T-helper 9 cell (primary cell): ENCODE measurements at regions not wholly inside any gene's neighbourhood (a gene's known extent, or its start where the extent isn't known, plus 50 kb on each side); places are given as distances from the start of the nearest gene placed in this dataset.

Source experiments
- DNase-seq: peaks from one replicate; pipeline ENCODE4 v3.0.0-alpha.2; 2020

DNA sequence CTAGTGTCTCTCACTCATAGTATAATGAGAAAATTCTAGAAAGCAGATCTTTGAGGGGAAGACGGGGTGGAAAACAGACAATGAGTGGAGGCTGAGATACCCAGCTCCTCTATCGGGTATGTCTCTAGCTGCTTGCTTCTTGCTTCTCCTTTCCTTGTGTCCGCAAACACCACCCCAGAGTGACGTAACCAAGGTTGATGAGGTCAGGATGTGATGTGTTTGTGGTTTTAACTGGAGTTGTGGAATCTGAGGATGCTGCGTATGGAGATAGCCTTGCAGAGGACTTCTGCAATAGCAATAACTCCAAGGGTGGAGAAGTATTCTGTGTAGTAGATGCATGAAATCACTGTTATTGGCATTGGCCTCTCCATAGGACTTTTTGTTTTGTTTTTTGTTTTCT, 132.7 kb upstream of the IFNGR1 start:
- no peak for DNase-seq

DNA sequence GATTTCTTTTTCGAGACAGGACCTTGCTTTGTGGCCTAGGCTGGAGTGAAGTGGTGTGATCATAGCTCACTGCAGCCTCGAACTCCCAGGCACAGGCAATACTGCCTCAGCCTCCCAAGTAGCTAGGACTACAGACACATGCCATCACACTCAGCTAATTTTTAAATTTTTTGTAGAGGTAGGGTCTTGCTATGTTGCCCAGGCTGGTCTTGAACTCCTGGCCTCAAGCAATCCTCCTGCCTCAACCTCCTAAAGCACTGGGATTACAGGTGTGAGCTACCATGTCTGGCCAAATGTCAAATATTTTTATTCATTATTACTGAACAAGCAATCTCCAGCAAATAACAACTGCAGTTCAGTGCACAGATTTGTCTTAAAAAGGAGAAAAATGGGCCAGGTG, 131.7 kb upstream of the IFNGR1 start:
- no peak for DNase-seq

- DNase-seq = no peak
Measured at GRCh38 chr6:137349856-137350830, 131.0 kb upstream of the IFNGR1 start.

DNA sequence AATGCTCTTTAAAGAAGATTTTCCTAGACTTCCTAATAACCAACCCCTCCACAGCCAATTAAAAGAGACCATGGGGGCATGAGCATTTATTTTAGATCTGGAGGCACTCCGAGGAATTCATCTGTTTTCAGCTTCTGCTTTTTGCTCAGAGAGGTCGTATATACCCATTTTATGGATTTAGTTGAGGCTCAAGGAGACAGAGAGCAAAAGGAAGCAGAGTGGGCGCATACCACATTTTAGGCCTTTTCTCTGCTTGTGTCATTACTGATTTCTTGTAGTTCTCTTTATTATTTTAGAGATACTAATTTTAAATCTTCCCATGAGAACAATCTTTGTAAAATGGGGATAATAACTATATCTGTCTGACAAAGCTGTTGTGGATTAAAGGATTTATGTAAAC, 129.6 kb upstream of the IFNGR1 start:
- no peak for DNase-seq

GRCh38 chr6:137343241-137343640, 124.1 kb upstream of the IFNGR1 start:
- DNase-seq = no peak

GRCh38 chr6:137342607-137343190, 123.5 kb upstream of the IFNGR1 start:
- DNase-seq = no peak

DNA sequence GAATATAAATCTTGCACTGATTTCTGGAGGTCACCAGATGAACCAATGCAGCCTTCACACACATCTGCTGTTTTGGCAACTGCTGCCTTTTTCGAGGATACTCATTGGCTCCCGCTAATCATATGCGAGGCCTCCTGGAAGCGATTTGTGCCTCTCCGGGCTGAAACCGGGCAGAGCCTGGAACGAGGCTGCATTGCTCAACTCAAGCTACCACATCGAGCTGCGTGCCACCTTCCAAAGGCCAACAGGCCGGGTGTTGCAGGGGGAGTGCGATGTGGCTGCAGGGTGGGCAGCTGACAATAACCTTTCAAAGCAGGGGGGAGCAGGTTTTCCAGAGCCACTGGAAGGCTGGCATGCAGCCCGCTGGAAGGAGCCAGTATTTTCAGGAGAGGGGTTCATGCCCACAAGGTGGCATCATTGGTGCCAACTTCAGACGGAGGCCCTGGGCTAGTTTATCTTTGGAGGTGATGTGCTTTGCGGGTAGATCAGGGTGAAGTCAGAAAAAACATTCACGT, 122.6 kb upstream of the IFNGR1 start:
- DNase-seq = peak; percentile 34

GRCh38 chr6:137339929-137340559, 120.9 kb upstream of the IFNGR1 start:
- DNase-seq = no peak

GRCh38 chr6:137334884-137335283, 115.7 kb upstream of the IFNGR1 start:
- no peak for DNase-seq

GRCh38 chr6:137334094-137334493, 114.9 kb upstream of the IFNGR1 start:
- DNase-seq = no peak

DNA sequence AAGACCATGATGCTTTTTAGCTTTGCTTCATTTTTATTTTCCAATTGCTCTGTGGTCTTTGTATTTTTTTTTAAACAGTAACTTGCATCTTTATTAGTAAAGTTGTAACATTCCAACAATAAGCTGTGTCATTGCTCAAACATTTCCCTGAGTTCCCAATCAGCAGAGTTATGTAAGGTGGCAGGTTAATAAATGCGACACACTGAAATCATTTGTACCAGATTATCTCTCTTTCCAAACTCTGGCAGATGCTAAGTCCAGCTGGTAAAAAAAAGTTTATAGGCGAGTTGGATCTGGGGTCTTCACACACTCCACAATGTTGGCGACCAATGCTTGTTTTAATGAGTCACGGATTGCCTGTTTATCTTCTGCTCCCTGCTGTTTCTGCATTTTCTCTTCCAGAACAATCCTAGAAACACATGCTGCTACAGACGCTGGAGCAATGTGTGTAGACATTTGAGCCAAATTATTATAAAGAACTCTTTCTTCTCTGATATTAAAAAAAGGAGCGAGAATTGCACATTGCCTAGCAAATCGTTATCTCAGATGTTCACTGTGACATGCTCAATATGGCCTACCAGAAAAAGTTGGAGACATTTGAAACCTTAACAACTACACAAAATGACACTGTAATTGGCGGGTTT, 113.6 kb upstream of the IFNGR1 start:
- no peak for DNase-seq

DNA sequence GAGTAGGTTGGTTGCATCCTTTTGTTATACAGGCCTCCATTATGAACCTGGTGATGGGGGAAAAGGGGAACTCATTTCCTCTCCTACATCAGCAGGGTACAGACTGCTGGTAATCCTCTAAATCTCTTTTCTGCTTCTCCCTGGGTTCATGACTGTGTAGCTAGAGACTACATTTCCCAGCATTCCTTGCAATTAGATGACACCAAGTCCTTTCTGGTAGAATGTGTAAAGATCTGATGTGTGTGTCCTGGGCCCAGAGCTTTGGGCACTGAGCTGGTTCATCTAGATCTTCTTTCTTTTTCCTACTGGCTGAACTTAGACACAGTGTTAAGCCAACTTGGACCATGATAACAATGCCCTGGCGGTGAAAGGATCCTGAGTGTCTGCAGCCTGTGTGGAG, 104.7 kb upstream of the IFNGR1 start:
- no peak for DNase-seq

- DNase-seq = no peak
Measured at GRCh38 chr6:137320271-137320670, 101.1 kb upstream of the IFNGR1 start.

GRCh38 chr6:137316626-137317025, 97.4 kb upstream of the IFNGR1 start:
- no peak for DNase-seq

- no peak for DNase-seq
Measured at GRCh38 chr6:137315081-137315480, 95.9 kb upstream of the IFNGR1 start.

GRCh38 chr6:137313928-137314855, 95.0 kb upstream of the IFNGR1 start:
- DNase-seq = peak; percentile 66

DNA sequence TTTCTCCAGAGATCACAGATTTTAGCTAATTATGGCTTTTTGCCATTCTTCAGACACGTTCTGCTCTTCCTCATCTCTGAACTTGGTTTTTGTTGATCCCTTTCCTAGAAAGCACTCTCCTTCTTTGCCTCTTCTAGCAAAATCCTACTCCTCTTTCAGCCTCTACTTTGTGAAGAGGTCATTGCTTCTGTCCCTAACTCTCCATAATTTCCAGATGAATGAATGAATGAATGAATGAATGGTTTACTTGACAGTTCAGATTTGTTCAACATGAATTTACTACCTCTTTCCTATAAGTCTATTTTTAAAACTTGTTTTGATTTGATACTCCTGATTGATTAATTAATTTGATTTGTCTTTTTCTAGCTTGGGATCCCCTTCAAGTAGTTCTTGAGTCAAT, 94.0 kb upstream of the IFNGR1 start:
- no peak for DNase-seq

- no peak for DNase-seq
Measured at GRCh38 chr6:137311940-137312339, 92.8 kb upstream of the IFNGR1 start.

DNA sequence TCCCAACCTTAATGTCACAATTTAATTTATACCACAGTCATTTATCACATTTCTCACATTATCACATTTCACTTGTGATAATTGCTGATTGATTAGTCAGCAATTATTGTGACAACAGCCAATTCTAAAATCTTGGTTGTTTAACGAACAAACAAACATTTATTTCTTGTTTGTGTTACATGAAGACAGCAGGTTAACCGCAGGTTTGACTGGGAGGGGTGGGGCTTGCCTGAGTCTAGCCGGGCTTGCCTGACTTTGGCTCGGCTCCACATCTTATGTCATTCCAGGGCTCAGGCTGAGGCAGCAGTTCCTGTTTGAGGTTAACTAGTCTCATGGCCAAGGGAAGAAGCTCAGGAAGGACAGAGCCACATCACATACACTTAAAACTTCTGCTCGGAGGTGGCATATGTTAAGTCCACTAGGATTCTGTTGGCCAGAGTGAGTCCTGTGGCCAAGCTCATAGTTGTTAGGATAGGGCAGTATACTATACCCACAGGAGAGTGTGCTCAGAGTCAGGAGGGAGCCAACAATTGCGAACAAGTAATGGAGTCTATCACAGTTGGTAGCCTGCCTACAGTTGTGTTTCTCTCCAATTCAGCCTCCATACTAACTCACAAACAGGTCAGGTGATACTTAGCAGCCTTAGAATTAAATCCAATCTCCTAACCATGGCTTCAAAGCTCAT, 90.0 kb upstream of the IFNGR1 start:
- peak; percentile 4 for DNase-seq

DNA sequence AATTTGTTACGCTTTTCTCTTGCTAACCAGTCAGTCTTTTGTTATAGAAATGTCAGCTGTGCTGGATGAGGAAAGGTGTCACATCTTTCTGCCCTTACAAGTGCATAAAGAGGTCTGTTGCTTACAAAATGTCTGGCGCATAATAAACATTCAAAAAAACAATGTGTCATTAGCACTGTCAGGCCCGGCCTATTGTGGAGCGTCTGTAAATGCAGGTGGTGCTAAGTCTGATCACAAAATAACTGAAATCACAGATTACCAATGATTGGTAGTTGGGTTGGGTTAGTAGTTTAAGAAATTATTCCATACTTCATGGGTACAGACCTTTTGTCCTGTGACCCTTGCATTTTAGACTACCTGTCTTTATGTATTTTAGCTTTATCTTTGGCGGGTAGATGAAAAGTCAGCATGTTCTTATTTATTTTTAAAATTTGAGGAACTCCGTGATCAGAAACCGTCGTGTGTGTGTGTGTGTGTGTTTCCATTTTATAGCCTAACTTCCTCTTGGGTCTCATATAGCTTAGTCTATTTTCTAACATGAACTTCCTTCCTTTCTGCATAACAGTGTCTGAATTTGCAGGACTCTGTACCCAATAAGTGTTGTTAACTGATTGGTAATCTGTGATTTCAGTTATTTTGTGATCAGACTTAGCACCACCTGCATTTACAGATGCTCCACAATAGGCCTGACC, 88.1 kb upstream of the IFNGR1 start:
- no peak for DNase-seq

- DNase-seq = no peak
Measured at GRCh38 chr6:137305691-137306090, 86.5 kb upstream of the IFNGR1 start.
